ENCODE measurements at regions not wholly inside any gene's neighbourhood (a gene's known extent, or its start where the extent isn't known, plus 50 kb on each side); places are given as distances from the start of the nearest gene placed in this dataset.

- no peak overlapping the region for H2AK5ac ChIP-seq (ENCODE audit: low read depth, low read length)
- no peaks in the 10 kb centered on the region for H3K27me3 ChIP-seq (replicated peaks in 1 of 4; ENCODE audit: control insufficient read depth in 3 of 4, extremely low read depth in 1 of 4, insufficient read depth in 3 of 4, low read length in 3 of 4)
- no peak overlapping the region for H4K91ac ChIP-seq (replicated peaks; ENCODE audit: insufficient read length, low read length)
- H3K23ac ChIP-seq (ENCODE audit: insufficient read length): no peak overlapping the region
- FAIRE-seq (no peak), DNase-seq (ENCODE audit: low read depth in 1 of 2, low spot score in 2 of 2) (no peak)
- no peak overlapping the region for H3K56ac ChIP-seq (replicated peaks; ENCODE audit: insufficient read length, low read depth, low read length)
- no peak overlapping the region for H3K27ac ChIP-seq (ENCODE audit: low read depth, low read length)
- H2BK20ac ChIP-seq (ENCODE audit: low read length): no peak overlapping the region
- no peak overlapping the region for H3K9ac ChIP-seq (replicated peaks in 1 of 4; ENCODE audit: extremely low read depth in 1 of 4, low read depth in 3 of 4, low read length in 3 of 4)
- POLR2A ChIA-PET (ENCODE audit: partially characterized antibody): interaction anchor here (1.2 kb wide), 1 partner anchor 8 kb away, joined by 3 read pairs; no protein-coding TSS in a partner anchor
- no peak overlapping the region for H2BK12ac ChIP-seq (ENCODE audit: low read depth, low read length)
- H2AFZ ChIP-seq (ENCODE audit: low read length): no peak overlapping the region
- no peaks in the 10 kb centered on the region for H3K4me1 ChIP-seq (replicated peaks in 1 of 4; ENCODE audit: control insufficient read depth in 3 of 4, insufficient read depth in 4 of 4, low read length in 3 of 4)
- no peaks in the 10 kb centered on the region for H3K79me1 ChIP-seq (ENCODE audit: low read depth, low read length)
- no peaks in the 10 kb centered on the region for H3K36me3 ChIP-seq (ENCODE audit: control insufficient read depth in 2 of 4, insufficient read depth in 4 of 4, low read length in 3 of 4)
- H3K4me3 ChIP-seq (ENCODE audit: extremely low read depth in 1 of 4, insufficient read depth in 2 of 4, low read depth in 3 of 4, low read length in 4 of 4): no peak overlapping the region
- no peak overlapping the region for H4K8ac ChIP-seq (ENCODE audit: extremely low read depth, insufficient read depth, low read length)
- CTCF ChIA-PET (ENCODE audit: partially characterized antibody): interaction anchor here (0.6 to 2.4 kb wide), 5 partner anchors 11 to 703 kb away, joined by 3 to 6 read pairs (median 3); no protein-coding TSS in a partner anchor
- H3K23me2 ChIP-seq (ENCODE audit: low read depth, low read length): no peaks in the 10 kb centered on the region
- H3K4ac ChIP-seq (replicated peaks; ENCODE audit: insufficient read length, low read depth, low read length): no peak overlapping the region
- no peak overlapping the region for H3K18ac ChIP-seq (ENCODE audit: extremely low read depth, low read length)
- no peak overlapping the region for H2BK5ac ChIP-seq (ENCODE audit: low read depth, low read length)
- no peak overlapping the region for H4K5ac ChIP-seq (ENCODE audit: insufficient read length, low read depth, low read length)
- no peaks in the 10 kb centered on the region for H3K79me2 ChIP-seq (ENCODE audit: control insufficient read depth in 1 of 2, insufficient read depth in 2 of 2, low read length in 2 of 2)
- no peak overlapping the region for H3K4me2 ChIP-seq (ENCODE audit: insufficient read depth in 1 of 2, low read depth in 2 of 2, low read length in 2 of 2)
- H2BK120ac ChIP-seq (replicated peaks; ENCODE audit: low read depth, low read length): no peak overlapping the region
- 75% methylated on average over 5 of the region's 5 CpGs; no CpG with 5 or more reads in 1 of the 2 experiments for WGBS, 2 experiments (ENCODE audit: extremely low coverage in 1 of 2, insufficient coverage in 1 of 2, insufficient read length in 1 of 2, insufficient replicate concordance in 2 of 2, low coverage in 1 of 2, low lambda C conversion rate in 2 of 2, missing lambda C conversion rate in 1 of 2)
- H4K20me1 ChIP-seq (replicated peaks in 1 of 2; ENCODE audit: control insufficient read depth in 1 of 2, insufficient read depth in 2 of 2, low read length in 2 of 2): peaks cover 0 to 2% of the 10 kb centered on the region in 2 experiments
- H2BK15ac ChIP-seq (ENCODE audit: low read length): no peak overlapping the region
- H3K14ac ChIP-seq (ENCODE audit: insufficient read length): no peak overlapping the region
- no peaks in the 10 kb centered on the region for H3K9me3 ChIP-seq (ENCODE audit: insufficient read depth in 2 of 2, low read depth in 1 of 2, low read length in 1 of 2)
- no peak for TF ChIP-seq YY1 (IDR thresholded peaks at IDR 0.05; ENCODE audit: low read depth, low read length)
These were observed 220.6 kb upstream of the THRB start for GRCh38 chr3:24715171-24715792.

All from H1 (cell line).